HUDEP-2 (cell line): ENCODE measurements at regions not wholly inside any gene's neighbourhood (a gene's known extent, or its start where the extent isn't known, plus 50 kb on each side); places are given as distances from the start of the nearest gene placed in this dataset.

ENCODE experiments used
- DNase-seq, 76 experiments: peaks; one replicate each; lab custom pipeline; 2025; ENCODE audit not compliant: unreplicated experiment in 76 of 76; lab: John Stamatoyannopoulos, UW

DNA sequence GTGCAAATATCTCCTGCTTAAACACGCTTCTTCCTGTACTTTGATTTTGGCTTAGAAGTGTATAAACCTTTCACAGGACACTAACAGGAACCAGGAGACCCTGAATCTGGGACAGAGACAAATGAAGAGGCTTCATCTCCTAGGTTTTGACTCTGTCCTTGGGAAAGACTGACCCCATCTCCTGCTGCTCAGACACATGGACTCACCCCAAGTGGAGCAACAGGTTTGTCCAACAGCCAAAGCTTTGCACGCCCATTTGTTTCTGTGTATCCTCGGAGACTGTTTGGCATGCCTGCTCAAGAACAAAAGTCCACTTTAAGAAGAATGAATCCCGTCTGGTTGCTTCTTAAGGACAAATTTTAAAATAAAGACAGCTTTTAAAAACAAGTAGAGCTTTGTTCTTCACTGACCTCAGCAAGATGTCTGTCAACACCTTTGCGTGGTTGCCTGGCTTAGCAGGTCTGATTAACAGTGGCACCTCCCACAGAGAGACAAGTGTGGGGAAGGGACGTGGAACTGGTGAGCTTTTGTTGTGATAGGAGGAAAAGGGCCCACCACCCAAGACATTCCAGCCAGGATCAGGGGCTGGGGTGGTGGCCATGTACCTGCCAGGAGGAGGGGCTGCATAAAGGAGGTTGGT is 202.6 kb downstream of the SOD2 start:
- no peak for DNase-seq

GRCh38 chr6:159487636-159488035 is 205.4 kb downstream of the SOD2 start:
- no peak for DNase-seq

- no peak for DNase-seq
These were observed 209.8 kb downstream of the SOD2 start for GRCh38 chr6:159483259-159483658.

DNA sequence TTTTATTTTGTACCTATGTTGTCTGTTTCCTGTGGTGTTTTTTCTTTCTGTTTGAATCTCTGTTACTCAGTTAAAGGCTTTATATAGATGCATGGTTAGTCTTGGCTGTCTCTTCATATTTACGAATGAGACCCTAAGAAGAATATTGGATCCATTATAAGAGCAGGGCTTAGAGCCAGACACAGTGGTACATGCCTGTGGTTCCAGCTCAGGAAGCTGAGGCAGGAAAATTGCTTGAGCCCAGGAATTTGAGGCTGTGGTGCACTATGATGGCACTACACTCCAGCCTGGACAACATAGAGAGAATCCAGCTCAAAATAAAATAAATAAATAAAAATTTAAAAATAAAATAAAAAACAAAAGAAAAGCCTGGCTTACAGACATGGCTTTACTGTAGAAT is 211.1 kb downstream of the SOD2 start:
- no peak for DNase-seq

GRCh38 chr6:159480471-159480870 is 212.6 kb downstream of the SOD2 start:
- DNase-seq = no peak

DNA sequence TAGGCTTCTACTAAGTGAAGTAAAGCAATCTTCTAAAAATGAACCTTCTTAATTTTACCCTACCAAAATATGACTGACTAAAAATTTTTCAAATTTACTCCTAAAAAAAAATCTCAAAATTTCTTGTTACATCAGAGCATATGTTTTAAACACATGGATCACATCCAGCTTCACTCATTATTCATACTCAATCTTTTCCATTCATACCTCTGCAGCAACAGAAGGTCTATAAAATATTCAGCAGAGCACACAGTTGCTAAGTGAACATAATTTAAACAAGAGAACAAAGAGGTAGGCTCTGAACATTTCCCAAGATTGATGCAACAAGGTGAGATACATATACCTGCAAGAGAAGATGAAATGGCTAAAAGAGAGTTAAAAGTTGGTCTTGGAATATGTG is 213.9 kb downstream of the SOD2 start:
- no peak for DNase-seq

GRCh38 chr6:159473475-159474263 is 219.4 kb downstream of the SOD2 start:
- no peak for DNase-seq

DNA sequence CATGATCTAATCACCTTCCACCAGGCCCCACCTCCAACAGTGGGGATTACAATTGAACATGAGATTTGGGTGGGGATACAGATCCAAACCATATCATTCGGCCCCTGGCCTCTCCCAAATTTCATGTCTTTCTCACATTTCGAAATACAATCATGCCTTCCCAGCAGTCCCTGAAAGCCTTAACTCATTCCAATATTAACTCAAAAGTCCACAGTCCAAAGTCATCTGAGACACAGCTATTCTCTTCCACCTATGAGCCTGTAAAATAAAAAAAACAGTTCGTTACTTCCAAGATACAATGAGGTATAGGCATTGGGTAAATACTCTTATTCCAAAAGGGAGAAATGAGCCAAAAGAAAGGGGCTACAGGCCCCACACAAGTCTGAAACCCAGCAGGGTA is 222.6 kb downstream of the SOD2 start:
- DNase-seq = no peak

GRCh38 chr6:159469443-159469842 is 223.6 kb downstream of the SOD2 start:
- no peak for DNase-seq

- DNase-seq = no peak
These were observed 224.0 kb downstream of the SOD2 start for GRCh38 chr6:159468994-159469393.

GRCh38 chr6:159467473-159468041 is 225.5 kb downstream of the SOD2 start:
- no peak for DNase-seq

DNA sequence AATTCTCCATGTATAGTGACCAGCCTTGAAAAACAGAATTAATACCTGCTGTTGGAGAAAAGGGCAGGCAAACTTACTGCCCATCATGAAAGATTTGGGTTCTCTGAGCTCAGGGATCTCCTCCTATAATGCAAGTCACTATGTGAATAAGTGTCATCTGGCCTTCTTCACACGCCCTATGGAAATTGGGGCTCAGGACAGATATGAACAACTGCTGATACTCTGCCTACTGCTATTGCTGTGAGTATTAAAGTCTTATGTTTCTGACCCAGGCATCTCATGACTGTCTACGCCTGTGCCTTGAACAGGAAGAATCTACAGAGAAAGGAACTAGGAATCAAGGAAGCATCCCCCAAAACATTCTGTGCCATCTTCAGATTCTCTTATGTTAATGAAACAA is 226.1 kb downstream of the SOD2 start:
- no peak for DNase-seq

- no peak for DNase-seq
These were observed 228.2 kb downstream of the SOD2 start for GRCh38 chr6:159464816-159465215.

GRCh38 chr6:159463119-159463829 is 229.8 kb downstream of the SOD2 start:
- peak in 10 of 76 experiments; percentile 2 to 31 (median 12) for DNase-seq

GRCh38 chr6:159462431-159462830 is 230.6 kb downstream of the SOD2 start:
- no peak for DNase-seq

GRCh38 chr6:159461998-159462397 is 231.0 kb downstream of the SOD2 start:
- no peak for DNase-seq

GRCh38 chr6:159461266-159461665 is 231.8 kb downstream of the SOD2 start:
- DNase-seq = no peak

DNA sequence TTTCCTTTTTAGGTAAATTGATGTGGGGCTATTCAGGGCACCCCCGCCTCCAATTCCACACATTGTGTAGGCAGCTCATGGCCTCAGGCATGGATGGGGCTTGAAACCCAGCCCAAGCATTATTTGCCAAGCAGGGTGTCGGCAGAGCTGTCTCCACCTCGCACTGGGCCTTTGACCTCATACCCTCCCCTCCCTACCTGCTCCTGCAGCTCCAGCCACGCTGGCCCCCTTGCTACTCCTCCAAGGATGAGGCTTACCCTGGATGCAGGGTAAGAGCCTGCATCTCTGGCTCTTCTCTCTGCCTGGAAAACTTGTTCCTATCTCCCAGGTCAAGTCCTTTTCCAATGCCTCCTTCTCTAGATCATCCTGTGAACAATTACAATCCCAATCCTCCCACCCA is 232.6 kb downstream of the SOD2 start:
- DNase-seq = no peak

DNA sequence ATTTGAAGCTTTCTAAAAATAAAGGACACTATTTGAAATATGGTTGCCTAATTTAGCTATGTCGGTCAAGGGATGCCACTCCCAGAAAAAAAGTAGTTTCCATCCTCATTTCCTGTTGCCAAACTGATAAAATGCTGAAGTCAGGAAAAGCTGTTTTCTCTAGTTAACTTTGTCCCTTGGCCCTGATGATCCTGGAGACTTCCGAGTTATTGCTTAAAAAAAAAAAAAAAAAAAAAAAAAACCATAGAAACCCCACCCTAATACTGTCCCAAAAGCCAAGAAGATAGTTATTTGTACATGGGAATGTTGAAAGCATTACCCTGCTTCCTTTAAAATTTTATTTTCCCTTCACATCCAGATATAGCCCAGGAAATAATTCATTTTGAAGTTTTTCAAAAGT is 236.7 kb downstream of the SOD2 start:
- DNase-seq = no peak

GRCh38 chr6:159455700-159456274 is 237.3 kb downstream of the SOD2 start:
- DNase-seq = no peak

- DNase-seq = no peak
These were observed 242.1 kb downstream of the SOD2 start for GRCh38 chr6:159450815-159451465.
